HEK293 (cell line): ENCODE measurements at regions not wholly inside any gene's neighbourhood (a gene's known extent, or its start where the extent isn't known, plus 50 kb on each side); places are given as distances from the start of the nearest gene placed in this dataset.

Source experiments
- CTCF ChIA-PET: fragments of 350-600 bp; formaldehyde crosslinking; extraction: SDS; loops from one replicate; lab custom pipeline; 2021; ENCODE audit warnings: antibody characterized with exemption; lab: Yijun Ruan, JAX
- POLR2A ChIA-PET: fragments of 300-600 bp; formaldehyde crosslinking; extraction: SDS; loops from one replicate; lab custom pipeline; 2020; ENCODE audit warnings: antibody characterized with exemption, inconsistent platforms; lab: Yijun Ruan, JAX
- H3K27ac ChIP-seq: fragments of 200-500 bp; sonication (Bioruptor generic); 2 replicates; pipeline ENCODE4 v1.5.1; 2014; ENCODE audit warnings: low read depth, low read length, control low read depth, inconsistent platforms; ENCODE audit errors: extremely low read depth
- H3K36me3 ChIP-seq, 2 experiments: fragments of 200-500 bp in 1 of 2; sonication (Bioruptor generic) in 1 of 2; 1 replicate in 1 of 2; 2 replicates in 1 of 2; pipeline ENCODE4 v1.5.1; 2014 to 2017; ENCODE audit warnings: inconsistent platforms in 2 of 2, low read length in 2 of 2; ENCODE audit not compliant: control insufficient read depth in 2 of 2, insufficient read depth in 1 of 2
- H3K4me1 ChIP-seq: fragments of 200-500 bp; sonication (Bioruptor generic); 2 replicates; pipeline ENCODE4 v1.5.1; 2014; ENCODE audit warnings: mild to moderate bottlenecking, low read length, inconsistent platforms; ENCODE audit not compliant: control insufficient read depth, insufficient read depth
- H3K4me3 ChIP-seq: 2 replicates; pipeline ENCODE4 v1.5.1; 2011; ENCODE audit warnings: low read depth, mild to moderate bottlenecking, control low read depth, low read length, moderate library complexity
- H3K9me3 ChIP-seq: fragments of 200-500 bp; sonication (Bioruptor generic); 2 replicates; pipeline ENCODE4 v1.5.1; 2014; ENCODE audit warnings: low read depth, low read length, inconsistent platforms; ENCODE audit not compliant: control insufficient read depth, insufficient read depth
- KLF16 ChIP-seq: fragments of 450-650 bp; formaldehyde crosslinking; IDR thresholded peaks from 2 replicates; pipeline ENCODE4 v1.5.1; 2017; ENCODE audit warnings: missing biosample characterization, missing genetic modification characterization
- OVOL3 ChIP-seq: fragments of 450-650 bp; formaldehyde crosslinking; IDR thresholded peaks from 2 replicates; pipeline ENCODE4 v1.5.1; 2016; ENCODE audit warnings: missing biosample characterization, missing genetic modification characterization
- REPIN1 ChIP-seq: fragments of 450-650 bp; formaldehyde crosslinking; IDR thresholded peaks from 2 replicates; pipeline ENCODE4 v1.5.1; 2017; ENCODE audit warnings: missing biosample characterization, missing genetic modification characterization, low read depth
- TCF7L2 ChIP-seq: IDR thresholded peaks from 2 replicates; pipeline ENCODE4 v1.6.1; 2011; ENCODE audit warnings: low read depth, mild to moderate bottlenecking, inconsistent platforms, low read length, moderate library complexity, borderline replicate concordance
- WT1 ChIP-seq: fragments of 450-650 bp; formaldehyde crosslinking; IDR thresholded peaks from 2 replicates; pipeline ENCODE4 v1.5.1; 2016; ENCODE audit warnings: missing biosample characterization, missing genetic modification characterization
- ZBTB21 ChIP-seq: fragments of 450-650 bp; formaldehyde crosslinking; IDR thresholded peaks from 2 replicates; pipeline ENCODE4 v1.5.1; 2017; ENCODE audit warnings: missing biosample characterization, missing genetic modification characterization
- ZBTB49 ChIP-seq: fragments of 450-650 bp; formaldehyde crosslinking; IDR thresholded peaks from 2 replicates; pipeline ENCODE4 v1.5.1; 2016; ENCODE audit warnings: missing biosample characterization, missing genetic modification characterization, low read depth
- ZFHX2 ChIP-seq: fragments of 450-650 bp; formaldehyde crosslinking; conservative IDR thresholded peaks from 2 replicates; pipeline ENCODE4 v1.5.1; 2016; ENCODE audit warnings: missing biosample characterization, missing genetic modification characterization
- ZFP69B ChIP-seq: fragments of 450-650 bp; formaldehyde crosslinking; IDR thresholded peaks from 2 replicates; pipeline ENCODE4 v1.5.1; 2016; ENCODE audit warnings: missing biosample characterization, missing genetic modification characterization
- ZNF114 ChIP-seq: fragments of 450-650 bp; formaldehyde crosslinking; IDR thresholded peaks from 2 replicates; pipeline ENCODE4 v1.5.0; 2017; ENCODE audit warnings: missing biosample characterization, missing genetic modification characterization
- ZNF133 ChIP-seq: fragments of 450-650 bp; formaldehyde crosslinking; IDR thresholded peaks from 2 replicates; pipeline ENCODE4 v1.5.1; 2016; ENCODE audit warnings: missing biosample characterization, missing genetic modification characterization
- ZNF138 ChIP-seq: fragments of 450-650 bp; formaldehyde crosslinking; IDR thresholded peaks from 2 replicates; pipeline ENCODE4 v1.5.1; 2016; ENCODE audit warnings: missing biosample characterization, missing genetic modification characterization, borderline replicate concordance
- ZNF157 ChIP-seq: fragments of 450-650 bp; formaldehyde crosslinking; IDR thresholded peaks from 2 replicates; pipeline ENCODE4 v1.5.1; 2016; ENCODE audit warnings: missing biosample characterization, missing genetic modification characterization
- ZNF16 ChIP-seq: fragments of 450-650 bp; formaldehyde crosslinking; IDR thresholded peaks from 2 replicates; pipeline ENCODE4 v1.5.1; 2016; ENCODE audit warnings: low read depth, missing biosample characterization, missing genetic modification characterization
- ZNF211 ChIP-seq: fragments of 450-650 bp; formaldehyde crosslinking; IDR thresholded peaks from 2 replicates; pipeline ENCODE4 v1.5.1; 2016; ENCODE audit warnings: low read depth, missing biosample characterization, missing genetic modification characterization
- ZNF24 ChIP-seq: fragments of 450-650 bp; formaldehyde crosslinking; IDR thresholded peaks from 2 replicates; pipeline ENCODE4 v1.5.1; 2016; ENCODE audit warnings: missing biosample characterization, missing genetic modification characterization
- ZNF292 ChIP-seq: fragments of 450-650 bp; formaldehyde crosslinking; IDR thresholded peaks from 2 replicates; pipeline ENCODE4 v1.5.1; 2016; ENCODE audit warnings: low read depth, missing biosample characterization, missing genetic modification characterization, borderline replicate concordance
- ZNF302 ChIP-seq: fragments of 450-650 bp; formaldehyde crosslinking; IDR thresholded peaks from 2 replicates; pipeline ENCODE4 v1.5.1; 2016; ENCODE audit warnings: missing biosample characterization, missing genetic modification characterization, low read depth
- ZNF391 ChIP-seq: fragments of 450-650 bp; formaldehyde crosslinking; IDR thresholded peaks from 2 replicates; pipeline ENCODE4 v1.5.1; 2016; ENCODE audit warnings: low read depth, missing biosample characterization, missing genetic modification characterization, borderline replicate concordance
- ZNF416 ChIP-seq: fragments of 450-650 bp; formaldehyde crosslinking; IDR thresholded peaks from 2 replicates; pipeline ENCODE4 v1.5.1; 2016; ENCODE audit warnings: missing biosample characterization, missing genetic modification characterization
- ZNF423 ChIP-seq: fragments of 450-650 bp; formaldehyde crosslinking; IDR thresholded peaks from 2 replicates; pipeline ENCODE4 v1.5.1; 2016; ENCODE audit warnings: missing biosample characterization, missing genetic modification characterization
- ZNF777 ChIP-seq: fragments of 450-650 bp; formaldehyde crosslinking; IDR thresholded peaks from 2 replicates; pipeline ENCODE4 v1.5.1; 2017; ENCODE audit warnings: missing biosample characterization, missing genetic modification characterization, borderline replicate concordance
- TF ChIP-seq, protein P1 (sequence below): fragments of 450-650 bp; IDR thresholded peaks from 2 replicates; pipeline ENCODE4 v1.5.1; 2018; ENCODE audit warnings: missing biosample characterization, missing genetic modification characterization

GRCh38 chr10:130778166-130778545 is 533.4 kb downstream of the TCERG1L start (continued):
- TF ChIP-seq ZNF416 (no peak), ZNF777 (tag by site-specific recombination) (no peak), ZNF391 (tag by site-specific recombination) (no peak), ZBTB21 (tag by site-specific recombination) (no peak), ZBTB49 (tag by site-specific recombination) (no peak), ZNF292 (tag by site-specific recombination) (no peak), ZFHX2 (tag by site-specific recombination) (no peak)

- Histone ChIP-seq H3K27ac (no peak overlapping the region), H3K4me3 (no peak overlapping the region), H3K4me1 (no peaks in the 10 kb centered on the region), H3K9me3 (no peaks in the 10 kb centered on the region)
- CTCF ChIA-PET = interaction anchor here (0.8 kb wide), 1 partner anchor 799 kb away, joined by 3 read pairs; no protein-coding TSS in a partner anchor
- TF ChIP-seq ZNF16 (tag by site-specific recombination) (no peak), TCF7L2 (no peak), ZNF114 (tag by site-specific recombination) (no peak), ZNF24 (tag by site-specific recombination) (no peak), ZNF302 (no peak), ZNF423 (tag by site-specific recombination) (no peak), KLF16 (tag by site-specific recombination) (no peak), ZNF138 (tag by site-specific recombination) (no peak), ZNF157 (no peak), REPIN1 (tag by site-specific recombination) (no peak), OVOL3 (no peak), ZNF211 (tag by site-specific recombination) (no peak), WT1 (no peak), ZFP69B (no peak), ZBTB49 (tag by site-specific recombination) (no peak), ZNF133 (tag by site-specific recombination) (no peak)
- TF ChIP-seq, protein P1, sequence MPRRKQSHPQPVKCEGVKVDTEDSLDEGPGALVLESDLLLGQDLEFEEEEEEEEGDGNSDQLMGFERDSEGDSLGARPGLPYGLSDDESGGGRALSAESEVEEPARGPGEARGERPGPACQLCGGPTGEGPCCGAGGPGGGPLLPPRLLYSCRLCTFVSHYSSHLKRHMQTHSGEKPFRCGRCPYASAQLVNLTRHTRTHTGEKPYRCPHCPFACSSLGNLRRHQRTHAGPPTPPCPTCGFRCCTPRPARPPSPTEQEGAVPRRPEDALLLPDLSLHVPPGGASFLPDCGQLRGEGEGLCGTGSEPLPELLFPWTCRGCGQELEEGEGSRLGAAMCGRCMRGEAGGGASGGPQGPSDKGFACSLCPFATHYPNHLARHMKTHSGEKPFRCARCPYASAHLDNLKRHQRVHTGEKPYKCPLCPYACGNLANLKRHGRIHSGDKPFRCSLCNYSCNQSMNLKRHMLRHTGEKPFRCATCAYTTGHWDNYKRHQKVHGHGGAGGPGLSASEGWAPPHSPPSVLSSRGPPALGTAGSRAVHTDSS (tag by site-specific recombination) = no peak
- TF ChIP-seq, all 188 proteins: peak for 0
- POLR2A ChIA-PET = no interaction called here
- H3K36me3 ChIP-seq = no peaks in the 10 kb centered on the region
Measured at GRCh38 chr10:130780763-130781162, 530.8 kb downstream of the TCERG1L start.
